ENCODE measurements at regions not wholly inside any gene's neighbourhood (a gene's known extent, or its start where the extent isn't known, plus 50 kb on each side); places are given as distances from the start of the nearest gene placed in this dataset.
"Not testable (repeated sequence)": the region's sequence is repeated elsewhere in the genome, so short reads cannot be mapped to it uniquely, and the experiment has no call there.

DNA sequence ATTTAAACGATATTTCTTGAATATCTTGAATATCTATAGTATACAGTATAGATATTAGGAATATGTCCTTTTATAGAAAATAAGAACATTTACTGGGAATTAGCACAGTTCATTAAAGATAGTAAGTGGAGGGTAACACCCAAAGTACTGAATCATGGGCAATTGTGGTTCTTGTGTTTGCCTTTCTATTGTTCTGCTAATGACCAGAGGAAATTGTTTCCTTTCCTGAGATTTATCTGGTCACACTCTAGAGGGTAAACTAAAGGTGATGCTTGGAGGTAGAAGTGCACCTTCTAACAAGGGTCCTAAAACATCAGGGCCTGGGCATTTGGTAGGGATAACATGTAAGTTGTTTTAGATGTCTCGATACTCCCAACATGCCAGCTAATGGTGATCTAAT, 241.3 kb upstream of the SFRP2 start:
- DNase-seq: no peak

DNA sequence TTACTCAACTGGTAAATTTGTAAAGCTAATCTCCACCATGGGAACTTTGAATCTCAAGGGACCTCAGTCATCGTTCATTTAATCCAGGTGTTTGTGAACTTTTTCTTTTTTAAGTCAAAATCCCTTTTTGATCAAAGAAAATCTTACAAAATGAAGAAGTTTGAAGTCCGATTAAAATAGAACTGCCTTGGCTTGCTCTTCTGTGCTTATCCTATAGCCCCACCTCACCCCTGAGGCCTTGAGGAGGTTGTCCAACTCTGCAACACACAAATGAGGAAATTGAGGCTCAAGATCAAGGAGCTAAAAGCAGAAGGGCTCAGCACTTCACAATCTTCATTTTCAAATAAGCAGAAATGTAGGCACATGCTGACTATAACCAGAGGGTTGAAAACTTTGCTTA, 240.3 kb upstream of the SFRP2 start:
- no peak for DNase-seq

DNA sequence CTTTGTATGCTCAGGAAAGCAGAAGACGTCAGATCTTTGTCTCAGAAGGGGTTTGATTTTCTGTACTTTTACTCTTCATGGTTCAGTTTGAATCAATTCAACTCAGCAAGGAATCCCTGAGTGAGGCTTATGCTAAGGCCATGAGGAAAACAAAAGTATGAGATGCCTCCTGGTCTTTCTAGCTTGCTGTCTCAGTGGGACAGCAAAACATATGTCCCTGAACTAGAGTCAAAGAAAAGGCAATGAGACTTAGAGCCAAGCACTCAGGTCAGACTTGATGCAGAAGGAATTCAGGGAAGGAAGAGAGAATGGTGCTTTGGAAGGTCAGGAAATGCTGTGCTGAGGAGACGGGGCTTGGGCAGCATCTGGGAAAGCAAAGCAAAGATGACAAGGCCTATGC, 236.2 kb upstream of the SFRP2 start:
- DNase-seq: no peak

DNA sequence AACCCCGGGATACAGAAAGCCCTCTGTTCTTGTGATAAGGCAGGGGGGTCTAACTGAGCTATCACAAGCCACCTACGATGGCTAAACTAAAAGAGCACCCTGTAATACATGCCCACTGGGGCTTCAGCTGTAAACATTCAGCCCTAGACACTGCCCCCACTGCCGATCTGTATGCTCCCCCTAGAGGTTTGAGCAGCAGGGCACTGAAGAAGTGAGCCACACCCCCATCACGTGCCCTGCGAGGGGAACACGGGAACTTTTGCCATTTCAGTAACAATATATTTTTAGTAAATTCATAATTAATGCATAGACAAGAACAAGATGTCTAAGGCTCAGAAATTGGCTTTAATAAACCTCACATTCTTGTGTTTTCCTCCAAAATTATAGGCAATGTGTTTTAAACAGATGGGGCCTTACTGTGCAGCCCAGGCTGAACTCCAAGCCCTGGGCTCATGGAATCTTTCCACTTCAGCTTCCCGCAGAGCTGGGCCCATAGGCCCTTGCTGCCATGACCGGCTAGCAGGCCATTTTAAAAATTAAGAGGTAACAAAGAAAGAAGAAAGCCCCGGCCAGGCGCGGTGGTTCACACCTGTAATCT, 235.3 kb upstream of the SFRP2 start:
- DNase-seq: no peak

DNA sequence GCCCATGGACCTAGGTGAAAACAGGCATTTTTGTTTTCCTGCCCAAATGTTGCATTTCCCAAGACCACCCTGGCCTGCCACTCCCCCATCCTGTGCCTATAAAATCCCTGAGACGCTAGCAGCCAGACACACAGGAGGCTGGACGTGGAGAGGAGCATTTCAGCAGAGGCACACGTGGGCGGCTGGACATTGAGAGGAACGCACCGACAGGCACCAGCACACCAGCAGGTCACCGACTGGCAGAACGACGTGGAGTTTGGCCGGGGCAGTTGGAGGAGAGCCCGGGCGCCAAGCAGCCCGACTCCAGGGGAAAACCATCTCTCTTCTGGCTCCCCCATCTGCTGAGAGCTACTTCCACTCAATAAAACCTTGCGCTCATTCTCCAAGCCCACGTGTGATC, 234.8 kb upstream of the SFRP2 start:
- not testable (repeated sequence) for DNase-seq

DNA sequence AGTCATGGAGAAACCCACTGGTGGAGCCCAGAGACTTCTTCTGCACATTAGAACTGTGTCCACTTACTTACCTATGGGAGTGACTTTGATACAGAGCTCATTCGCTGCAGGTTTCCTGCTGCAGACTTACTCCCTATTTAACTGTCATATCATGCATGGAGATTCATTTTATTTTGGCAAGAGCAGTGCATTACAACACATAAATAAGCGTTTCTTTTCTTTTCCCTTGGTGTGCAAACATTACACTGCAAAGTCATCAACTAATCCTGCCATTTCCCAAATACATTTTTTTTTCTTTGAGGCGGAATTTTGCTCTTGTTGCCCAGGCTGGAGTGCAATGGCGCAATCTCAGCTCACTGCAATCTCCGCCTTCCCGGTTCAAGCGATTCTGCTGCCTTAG, 230.9 kb upstream of the SFRP2 start:
- no peak for DNase-seq

DNA sequence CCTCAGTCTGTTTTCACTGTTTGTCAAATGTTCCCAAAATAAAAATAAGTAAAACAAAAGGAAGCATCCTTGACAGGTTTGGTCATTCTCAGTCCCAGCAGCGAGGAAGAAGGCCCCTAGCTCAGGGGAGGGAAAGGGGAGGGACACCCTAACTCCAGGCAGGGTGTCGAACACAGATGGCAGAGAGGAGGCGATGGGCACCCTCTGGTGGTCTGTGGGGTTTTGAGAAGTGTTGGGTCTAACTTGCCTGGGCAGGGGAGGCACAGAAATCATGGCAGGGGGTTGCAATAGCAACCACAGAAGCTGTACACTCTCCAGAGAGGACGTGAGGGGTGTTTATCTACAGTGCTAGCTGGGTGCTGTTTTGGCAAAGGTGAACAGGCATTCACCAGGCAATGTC, 229.8 kb upstream of the SFRP2 start:
- DNase-seq: peak; percentile 26

DNA sequence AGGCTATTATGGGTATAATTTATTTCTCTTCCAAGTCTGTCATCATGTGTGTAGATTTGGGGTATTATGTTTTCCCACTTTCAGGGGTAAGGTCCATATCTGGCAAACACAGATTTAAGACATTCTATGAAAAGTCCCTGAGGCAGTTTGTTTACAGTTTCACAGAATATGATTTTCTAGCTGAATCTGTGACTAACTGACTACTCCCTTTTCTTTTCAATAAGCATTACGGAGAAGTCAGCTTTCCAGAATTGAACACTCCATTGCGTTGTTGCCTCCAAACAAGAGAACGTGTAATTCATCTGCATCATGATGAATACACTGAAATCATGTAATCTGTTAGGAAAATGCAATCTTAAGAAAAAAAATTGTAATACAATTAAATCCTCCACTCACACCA, 226.7 kb upstream of the SFRP2 start:
- no peak for DNase-seq

DNA sequence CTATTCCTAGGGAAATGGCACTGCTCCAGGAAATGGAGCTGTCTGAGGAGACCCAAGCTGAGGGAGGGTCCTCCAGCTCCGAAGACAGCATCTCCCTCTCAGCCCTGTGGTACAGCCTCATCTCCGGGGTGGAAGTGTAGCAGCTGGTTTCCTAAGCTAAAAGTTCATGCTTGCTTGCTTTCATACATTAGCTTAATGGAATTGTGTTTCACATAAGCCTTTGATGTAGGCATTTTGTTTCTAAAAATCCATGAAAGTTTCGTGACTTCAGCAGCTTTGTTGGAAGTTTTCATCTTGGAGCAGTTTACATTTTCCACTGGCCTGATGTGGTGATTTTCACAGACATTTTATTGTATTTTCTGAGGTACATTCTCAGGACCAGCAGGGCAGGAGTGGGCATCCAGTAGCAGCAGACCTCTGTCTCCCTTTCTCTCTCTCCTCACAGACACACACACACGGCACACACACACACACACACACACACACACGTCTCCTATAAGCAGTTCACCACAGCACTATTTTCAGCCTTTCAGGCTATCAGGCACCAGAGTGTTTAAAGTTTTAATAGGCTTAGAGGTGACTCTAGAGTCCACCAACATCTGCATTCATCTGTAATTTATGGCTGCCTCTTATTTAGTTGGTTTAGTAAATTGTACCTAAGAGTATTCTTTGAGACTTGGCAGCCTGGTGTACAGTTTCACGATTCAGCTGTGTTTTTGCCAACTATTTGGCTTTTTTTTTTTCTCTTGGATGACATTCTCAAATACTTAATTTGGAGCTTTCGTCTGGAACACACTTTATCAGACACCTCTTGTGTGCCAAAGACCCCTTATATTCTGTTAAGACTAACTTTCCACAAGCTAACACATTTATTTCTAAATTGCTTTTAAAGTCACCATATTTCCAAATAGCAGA, 225.8 kb upstream of the SFRP2 start:
- DNase-seq: no peak

DNA sequence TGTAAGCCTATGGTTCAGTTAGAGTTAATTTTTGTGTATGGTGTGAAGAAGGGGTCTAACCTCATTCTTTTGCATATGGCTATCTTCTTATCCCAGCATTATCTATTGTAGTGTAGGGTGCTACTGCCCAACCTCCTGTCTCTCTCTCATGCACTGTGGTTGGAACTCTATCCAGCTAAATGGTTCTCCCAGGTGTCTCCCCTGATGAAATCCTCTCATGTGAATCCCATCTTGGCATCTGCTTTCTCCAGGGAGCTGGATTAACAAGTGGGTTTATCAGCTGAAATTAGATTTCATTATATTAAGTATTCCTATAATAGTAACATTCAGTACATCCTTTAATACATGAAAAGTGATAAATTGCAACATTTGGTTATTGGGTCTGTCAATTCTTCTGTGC, 224.7 kb upstream of the SFRP2 start:
- DNase-seq: no peak

DNA sequence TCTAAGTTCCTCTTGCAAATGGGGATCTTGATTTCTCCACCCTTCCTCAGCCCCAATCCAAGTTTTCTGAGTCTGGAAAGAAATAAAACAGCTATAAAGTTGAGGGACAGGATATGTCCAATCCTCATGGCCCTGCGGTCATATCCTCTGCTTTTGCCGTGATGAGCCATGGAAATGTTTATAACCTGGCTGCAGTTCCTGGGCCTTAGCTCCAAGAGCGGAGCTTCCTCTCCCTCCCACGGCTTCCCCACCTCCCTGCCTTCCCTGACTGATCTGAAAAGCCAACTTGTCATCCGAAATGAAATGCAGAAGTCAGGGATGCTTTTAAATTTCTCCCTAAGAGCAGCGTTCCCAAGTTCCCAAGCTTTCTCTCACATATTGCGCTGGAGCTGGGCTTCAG, 221.5 kb upstream of the SFRP2 start:
- DNase-seq: no peak

DNA sequence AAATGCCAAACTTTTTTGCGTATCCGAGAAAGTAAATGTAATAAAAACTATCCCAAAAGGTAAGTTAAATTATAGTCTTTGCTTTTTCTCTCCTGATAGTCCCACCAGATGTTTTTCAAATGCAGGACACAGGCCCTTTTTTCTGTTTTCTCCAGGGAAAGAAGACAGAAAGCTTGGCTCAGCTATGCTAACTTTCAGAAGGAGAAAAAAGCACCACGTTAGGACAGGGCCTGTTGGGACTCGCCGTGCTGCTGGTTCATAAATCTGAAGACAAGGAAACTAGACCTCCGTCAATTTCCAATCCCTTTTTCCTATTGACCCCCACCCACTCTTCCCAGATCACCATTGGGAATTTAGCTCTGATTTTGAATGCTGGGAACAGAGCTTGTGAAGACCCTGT, 220.9 kb upstream of the SFRP2 start:
- DNase-seq: no peak

DNA sequence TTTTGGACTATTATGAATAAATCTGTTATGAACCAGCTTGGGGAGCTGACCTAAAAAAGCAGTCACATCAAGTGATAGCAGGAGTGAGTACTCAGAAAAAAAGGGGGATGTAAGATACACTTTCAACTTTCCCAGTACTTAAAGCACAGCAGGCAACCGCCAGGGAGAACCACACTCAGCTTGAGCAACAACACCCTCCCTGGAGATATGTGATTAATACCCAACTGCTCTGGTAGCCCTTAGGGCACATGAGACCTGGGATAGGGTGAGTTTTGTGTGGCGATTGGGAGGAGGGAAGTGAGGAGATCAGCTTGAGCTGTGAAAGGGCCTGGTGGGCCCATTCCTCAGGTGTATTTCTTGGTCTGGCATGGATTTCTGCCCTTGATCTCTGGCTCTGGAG, 220.3 kb upstream of the SFRP2 start:
- DNase-seq: no peak

DNA sequence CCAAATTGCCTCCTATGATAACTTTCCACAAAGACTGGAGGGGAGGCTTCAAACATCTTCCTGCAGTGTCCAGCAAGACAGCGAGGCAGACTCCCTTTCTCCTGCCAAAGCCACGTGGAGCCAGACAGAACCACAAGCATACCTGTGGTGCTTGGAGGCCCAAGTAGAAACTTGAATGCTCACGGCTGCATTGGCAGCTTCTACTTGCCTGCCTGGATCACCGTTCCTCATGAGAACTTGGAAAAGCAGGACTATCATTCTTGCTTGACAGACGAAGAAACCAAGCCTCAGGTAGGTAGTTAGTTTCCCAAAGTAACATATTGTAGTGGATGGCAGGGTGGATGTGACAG, 216.3 kb upstream of the SFRP2 start:
- DNase-seq: no peak

DNA sequence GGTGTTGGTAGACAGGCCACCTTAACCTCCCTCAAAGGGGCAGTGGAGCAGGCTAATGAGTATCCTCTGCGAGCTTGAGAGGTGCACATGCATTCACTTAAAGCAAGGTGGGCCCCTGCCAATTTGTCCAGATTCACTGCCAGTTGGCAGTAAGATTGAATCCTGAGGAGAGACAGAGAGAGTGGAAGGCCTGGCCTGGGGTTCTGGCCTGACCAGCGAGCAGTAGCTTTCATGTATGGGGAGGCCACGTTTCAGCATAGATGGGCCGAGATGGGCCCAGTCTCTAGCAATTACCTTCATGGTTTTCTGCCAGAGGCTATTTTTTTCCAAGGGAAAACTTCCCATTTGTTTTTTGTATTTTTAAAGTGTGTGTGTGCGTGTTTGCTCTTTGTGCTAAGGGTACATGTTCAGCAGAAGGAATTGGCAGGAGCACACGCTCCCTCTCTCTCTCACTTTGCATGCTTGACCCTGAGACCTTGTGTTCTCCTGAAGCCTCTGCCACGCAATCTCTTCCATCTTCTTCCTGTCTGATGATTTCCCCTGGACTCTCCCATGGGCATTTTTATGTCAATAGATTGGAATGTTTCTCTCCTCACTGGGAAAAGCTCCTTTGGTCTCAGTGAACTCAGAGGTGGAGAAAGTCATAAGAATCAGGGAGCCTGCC, 215.8 kb upstream of the SFRP2 start:
- no peak for DNase-seq

DNA sequence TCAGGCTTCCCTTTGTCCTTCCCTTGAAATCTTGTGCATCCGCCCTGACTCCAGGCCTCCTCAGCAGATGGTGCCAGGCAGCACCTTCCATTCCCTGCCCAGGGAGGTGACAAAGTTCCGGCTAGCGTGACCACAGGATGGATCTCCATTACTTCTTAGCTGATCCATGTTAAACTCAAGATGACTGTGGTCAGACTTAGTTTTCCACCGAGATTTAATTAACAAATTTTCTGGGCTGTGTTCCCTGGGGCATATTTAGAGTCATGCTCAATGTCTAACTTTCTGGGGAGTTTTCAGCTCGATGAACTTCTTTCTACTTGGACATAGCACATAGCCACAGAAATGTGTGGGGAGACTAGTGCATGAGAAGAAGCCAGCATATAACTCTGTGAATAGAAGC, 215.1 kb upstream of the SFRP2 start:
- no peak for DNase-seq

DNA sequence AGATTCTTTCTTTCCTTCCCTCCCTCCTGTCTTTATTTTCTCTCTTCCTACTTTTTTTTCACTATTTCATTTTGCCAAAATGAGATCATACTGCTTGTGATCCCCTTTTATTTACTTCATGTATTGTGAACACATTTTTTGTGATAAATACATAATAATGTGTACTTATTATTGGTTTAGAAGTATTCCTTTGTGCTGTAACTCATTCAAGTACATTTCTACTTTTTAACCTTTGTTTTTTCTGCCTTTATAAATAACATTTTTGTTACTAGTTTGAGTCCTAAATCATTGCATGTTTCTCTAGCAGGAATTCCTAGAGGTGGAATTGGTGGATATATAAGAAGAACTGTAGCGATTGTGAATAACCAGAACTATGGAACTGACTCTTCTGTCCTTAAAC, 214.5 kb upstream of the SFRP2 start:
- DNase-seq: no peak

DNA sequence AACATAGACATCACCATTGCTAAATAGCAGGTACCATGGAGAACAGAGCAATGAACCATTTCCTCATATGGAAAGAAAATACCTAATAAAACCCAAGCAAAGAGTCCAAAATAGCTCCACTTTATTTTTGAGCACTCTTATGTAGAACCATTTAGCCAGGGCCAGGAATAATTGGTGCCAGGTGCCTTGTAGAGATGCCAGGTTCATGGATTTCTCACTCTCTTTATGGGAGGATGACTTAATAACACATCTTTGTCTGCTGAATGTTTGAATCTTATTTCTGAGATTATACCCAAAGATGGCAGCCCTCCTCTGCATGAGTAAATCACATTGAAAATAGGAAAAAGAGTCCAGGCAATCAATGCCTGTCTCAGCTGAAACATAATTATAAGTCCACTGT, 212.3 kb upstream of the SFRP2 start:
- no peak for DNase-seq

DNA sequence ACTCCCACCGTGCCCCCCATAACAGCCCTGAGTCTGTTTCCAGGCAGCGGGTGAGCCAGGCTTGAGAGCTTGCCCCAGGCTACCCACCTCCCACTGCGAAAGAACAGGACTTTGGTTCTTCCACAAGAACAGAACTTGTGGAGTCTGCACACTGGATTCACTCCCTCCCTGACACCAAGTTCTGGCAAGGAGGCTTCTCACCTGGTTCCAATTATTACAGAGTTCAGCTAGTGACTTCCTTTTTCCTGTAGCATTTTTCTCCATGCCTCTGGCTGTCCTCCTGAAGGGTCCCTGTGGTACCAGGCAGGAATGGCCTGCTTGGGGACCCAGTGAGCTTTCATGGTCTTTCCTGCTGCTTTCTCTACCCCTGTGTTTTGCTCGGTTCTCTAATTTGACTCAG, 208.6 kb upstream of the SFRP2 start:
- DNase-seq: no peak

DNA sequence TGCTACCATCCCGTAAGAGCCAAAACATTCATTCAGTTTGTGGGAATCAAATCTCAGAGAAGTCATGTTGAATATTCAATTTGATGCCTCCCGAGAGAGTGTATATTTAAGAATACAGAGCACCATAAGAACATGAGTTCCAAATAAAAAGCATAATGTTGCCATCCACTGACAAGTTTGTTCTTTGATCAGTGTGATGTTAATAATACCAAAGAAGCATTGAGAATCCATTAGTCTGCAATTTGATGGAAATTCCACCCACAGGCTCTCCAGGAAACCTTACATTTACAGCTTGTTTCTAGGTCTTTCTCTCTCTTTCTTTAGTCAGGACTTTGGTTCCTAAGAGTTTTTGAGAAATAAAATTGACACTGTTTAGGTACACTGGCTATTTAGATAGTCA, 200.6 kb upstream of the SFRP2 start:
- DNase-seq: no peak

DNA sequence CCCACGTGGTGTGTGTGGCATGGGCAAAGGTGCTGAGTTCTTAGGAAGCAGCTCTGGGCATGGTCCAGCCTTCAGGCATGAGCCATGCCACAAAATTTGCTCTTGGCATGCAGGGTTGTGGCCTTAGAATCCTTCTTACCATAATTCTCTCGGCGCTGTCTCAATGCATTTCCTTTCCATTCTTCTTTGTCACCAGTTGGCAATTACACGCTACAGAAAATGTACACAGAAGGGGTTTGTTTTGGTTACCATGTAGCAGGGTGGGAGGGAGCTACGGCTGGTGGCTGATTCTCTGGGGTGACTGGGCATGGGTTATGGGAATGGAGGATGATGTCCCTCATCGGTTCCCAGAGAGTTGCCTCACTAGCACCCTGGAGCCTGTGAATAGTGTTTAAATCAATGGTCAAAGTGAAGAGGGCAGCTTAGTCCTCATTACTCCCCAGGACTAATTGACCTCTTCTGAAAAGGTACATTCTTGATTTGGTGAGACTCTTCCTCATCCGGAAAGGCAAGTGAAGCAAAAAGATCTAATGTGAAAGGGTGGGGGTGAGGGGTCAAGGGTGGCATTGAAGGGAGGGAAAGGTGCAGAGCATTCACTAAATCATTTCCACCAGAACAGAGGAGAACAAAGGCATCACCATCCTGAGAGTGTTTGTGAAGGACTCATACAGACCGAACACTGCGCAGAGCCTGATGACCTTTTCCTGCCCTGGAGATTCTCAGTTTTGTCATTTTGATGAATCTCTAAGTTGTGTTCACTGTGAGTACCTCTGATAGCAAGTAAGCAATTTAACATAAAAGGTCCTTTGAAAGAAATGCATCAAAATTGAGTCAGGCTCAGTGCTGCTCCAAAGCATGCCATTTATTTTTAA, 199.8 kb upstream of the SFRP2 start:
- DNase-seq: no peak

DNA sequence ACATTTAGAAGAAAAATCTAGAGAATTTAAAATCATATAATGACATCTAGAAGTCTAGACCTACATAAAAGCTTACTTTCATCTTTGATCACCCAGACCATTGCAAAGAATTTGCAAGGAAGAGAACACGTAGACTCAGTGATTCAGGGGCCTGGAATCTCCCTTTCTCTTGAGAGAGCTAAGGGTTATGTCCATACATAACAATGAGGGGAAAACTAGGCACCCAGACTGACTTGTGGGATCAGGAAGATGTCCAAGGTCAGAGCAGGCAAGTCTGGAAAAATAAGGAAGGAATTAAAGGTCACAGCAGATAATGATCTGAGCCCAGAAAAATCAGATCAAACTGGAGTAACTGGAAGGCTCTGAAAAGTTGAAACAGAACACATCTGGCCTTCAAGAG, 198.4 kb upstream of the SFRP2 start:
- DNase-seq: no peak

DNA sequence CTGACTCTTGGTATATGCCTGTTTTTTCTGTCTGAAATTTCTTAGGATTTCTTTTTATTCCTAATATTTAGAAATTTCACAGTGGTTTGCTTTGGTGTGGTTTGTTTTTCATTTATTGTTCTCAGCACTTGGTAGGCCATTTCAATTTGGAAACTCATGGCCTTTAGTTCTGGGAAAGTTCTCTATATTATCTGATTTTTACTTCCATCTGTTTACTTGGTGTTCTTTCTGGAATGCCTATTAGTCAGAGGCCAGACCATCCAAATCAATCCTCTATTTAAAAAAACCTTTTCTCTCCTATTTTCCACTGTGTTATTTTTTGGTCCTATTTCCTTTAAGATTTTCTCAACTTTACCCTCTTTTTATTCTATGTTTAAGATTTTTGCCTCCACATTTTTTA, 188.1 kb upstream of the SFRP2 start:
- no peak for DNase-seq

Data from activated T-cell treated with anti-CD3 and anti-CD28 coated beads, Interleukin-2, amount 50 U/mL, for 1 hour (primary cell).